HG02973 (cell line): ENCODE measurements at regions not wholly inside any gene's neighbourhood (a gene's known extent, or its start where the extent isn't known, plus 50 kb on each side); places are given as distances from the start of the nearest gene placed in this dataset.
A peak's percentile ranks its signal among the peaks of the same experiment; 100 is the strongest.

Experiments
- ATAC-seq: cut with Tn5 transposase; IDR thresholded peaks from one replicate; pipeline ENCODE4 v1.9.1; 2021; ENCODE audit warnings: moderate library complexity; ENCODE audit not compliant: unreplicated experiment

- no peak for ATAC-seq
Observed at GRCh38 chr7:17512181-17512675, 213.8 kb downstream of the AHR start.

GRCh38 chr7:17516771-17517170 is 218.3 kb downstream of the AHR start:
- no peak for ATAC-seq

- no peak for ATAC-seq
Observed at GRCh38 chr7:17520941-17521340, 222.5 kb downstream of the AHR start.

- ATAC-seq = no peak
Observed at GRCh38 chr7:17521437-17521836, 223.0 kb downstream of the AHR start.

- peak; percentile 55 for ATAC-seq
Observed at GRCh38 chr7:17523813-17524739, 225.6 kb downstream of the AHR start.

- ATAC-seq = peak; percentile 26
Observed at GRCh38 chr7:17524746-17525145, 226.3 kb downstream of the AHR start.

GRCh38 chr7:17526621-17527020 is 228.2 kb downstream of the AHR start:
- ATAC-seq = no peak

- no peak for ATAC-seq
Observed at GRCh38 chr7:17528636-17529035, 230.2 kb downstream of the AHR start.

GRCh38 chr7:17530244-17530643 is 231.8 kb downstream of the AHR start:
- no peak for ATAC-seq

- ATAC-seq = peak; percentile 53
Observed at GRCh38 chr7:17530741-17531421, 232.4 kb downstream of the AHR start.

GRCh38 chr7:17532861-17533404 is 234.5 kb downstream of the AHR start:
- no peak for ATAC-seq

- no peak for ATAC-seq
Observed at GRCh38 chr7:17534348-17534747, 235.9 kb downstream of the AHR start.

GRCh38 chr7:17535776-17536175 is 237.3 kb downstream of the AHR start:
- no peak for ATAC-seq

- ATAC-seq = no peak
Observed at GRCh38 chr7:17544401-17544800, 245.9 kb downstream of the AHR start.

- no peak for ATAC-seq
Observed at GRCh38 chr7:17545348-17545747, 246.9 kb downstream of the AHR start.

- no peak for ATAC-seq
Observed at GRCh38 chr7:17546189-17546588, 247.7 kb downstream of the AHR start.

- ATAC-seq = no peak
Observed at GRCh38 chr7:17546592-17546991, 248.1 kb downstream of the AHR start.

- no peak for ATAC-seq
Observed at GRCh38 chr7:17548014-17548653, 249.7 kb downstream of the AHR start.

GRCh38 chr7:17549406-17549805 is 251.0 kb downstream of the AHR start:
- ATAC-seq = no peak

- no peak for ATAC-seq
Observed at GRCh38 chr7:17552373-17552772, 253.9 kb downstream of the AHR start.

GRCh38 chr7:17552952-17553351 is 254.5 kb downstream of the AHR start:
- no peak for ATAC-seq
